ENCODE measurements at regions not wholly inside any gene's neighbourhood (a gene's known extent, or its start where the extent isn't known, plus 50 kb on each side); places are given as distances from the start of the nearest gene placed in this dataset.

- no peak overlapping the region for H3K4ac ChIP-seq (replicated peaks; ENCODE audit: insufficient read length, low read depth, low read length)
- no peak overlapping the region for H3K4me2 ChIP-seq (ENCODE audit: insufficient read depth in 1 of 2, low read depth in 2 of 2, low read length in 2 of 2)
- H3K9ac ChIP-seq (replicated peaks in 1 of 4; ENCODE audit: extremely low read depth in 1 of 4, low read depth in 3 of 4, low read length in 3 of 4) = no peak overlapping the region
- no peak for FAIRE-seq
- ChIA-PET CTCF (ENCODE audit: partially characterized antibody) (no interaction called here), POLR2A (ENCODE audit: partially characterized antibody) (no interaction called here)
- no peaks in the 10 kb centered on the region for H3K79me2 ChIP-seq (ENCODE audit: control insufficient read depth in 1 of 2, insufficient read depth in 2 of 2, low read length in 2 of 2)
- H4K5ac ChIP-seq (ENCODE audit: insufficient read length, low read depth, low read length) = no peak overlapping the region
- peak; percentile 40; the same call in 1 of the 2 replicates for TF ChIP-seq MAFK (IDR thresholded peaks at IDR 0.05; ENCODE audit: low read depth, low read length)
- no peak for TF ChIP-seq BACH1 (IDR thresholded peaks at IDR 0.05; ENCODE audit: low read length)
- TF ChIP-seq POLR2A (IDR thresholded peaks at IDR 0.05; ENCODE audit: control extremely low read depth in 1 of 2, low read depth in 2 of 2, low read length in 2 of 2) = no peak
- TF ChIP-seq RBBP5 (IDR thresholded peaks at IDR 0.05; ENCODE audit: borderline replicate concordance, low read depth, low read length) = no peak
- H2BK5ac ChIP-seq (ENCODE audit: low read depth, low read length) = no peak overlapping the region
- no peak overlapping the region for H2AFZ ChIP-seq (ENCODE audit: low read length)
- H3K27me3 ChIP-seq (replicated peaks in 1 of 4; ENCODE audit: control insufficient read depth in 3 of 4, extremely low read depth in 1 of 4, insufficient read depth in 3 of 4, low read length in 3 of 4) = no peaks in the 10 kb centered on the region
- H4K20me1 ChIP-seq (replicated peaks in 1 of 2; ENCODE audit: control insufficient read depth in 1 of 2, insufficient read depth in 2 of 2, low read length in 2 of 2) = no peaks in the 10 kb centered on the region
- H3K56ac ChIP-seq (replicated peaks; ENCODE audit: insufficient read length, low read depth, low read length) = no peak overlapping the region
- H3K27ac ChIP-seq (ENCODE audit: low read depth, low read length) = no peak overlapping the region
- H3K18ac ChIP-seq (ENCODE audit: extremely low read depth, low read length) = no peak overlapping the region
- no peak overlapping the region for H2AK5ac ChIP-seq (ENCODE audit: low read depth, low read length)
- WGBS, 2 experiments (ENCODE audit: extremely low coverage in 1 of 2, insufficient coverage in 1 of 2, insufficient read length in 1 of 2, insufficient replicate concordance in 2 of 2, low coverage in 1 of 2, low lambda C conversion rate in 2 of 2, missing lambda C conversion rate in 1 of 2) = 89% methylated on average over 2 of the region's 2 CpGs; no CpG with 5 or more reads in 1 of the 2 experiments
- no peak overlapping the region for H3K14ac ChIP-seq (ENCODE audit: insufficient read length)
- H3K9me3 ChIP-seq (ENCODE audit: insufficient read depth in 2 of 2, low read depth in 1 of 2, low read length in 1 of 2) = no peaks in the 10 kb centered on the region
- no peaks in the 10 kb centered on the region for H3K79me1 ChIP-seq (ENCODE audit: low read depth, low read length)
- H3K36me3 ChIP-seq (ENCODE audit: control insufficient read depth in 2 of 4, insufficient read depth in 4 of 4, low read length in 3 of 4) = no peaks in the 10 kb centered on the region
- H3K4me1 ChIP-seq (replicated peaks in 1 of 4; ENCODE audit: control insufficient read depth in 3 of 4, insufficient read depth in 4 of 4, low read length in 3 of 4) = no peaks in the 10 kb centered on the region
- H2BK12ac ChIP-seq (ENCODE audit: low read depth, low read length) = no peak overlapping the region
- no peaks in the 10 kb centered on the region for H3K23me2 ChIP-seq (ENCODE audit: low read depth, low read length)
- no peak overlapping the region for H2BK20ac ChIP-seq (ENCODE audit: low read length)
- no peak overlapping the region for H3K23ac ChIP-seq (ENCODE audit: insufficient read length)
- no peak overlapping the region for H2BK120ac ChIP-seq (replicated peaks; ENCODE audit: low read depth, low read length)
- H2BK15ac ChIP-seq (ENCODE audit: low read length) = no peak overlapping the region
- no peak overlapping the region for H4K8ac ChIP-seq (ENCODE audit: extremely low read depth, insufficient read depth, low read length)
- H3K4me3 ChIP-seq (ENCODE audit: extremely low read depth in 1 of 4, insufficient read depth in 2 of 4, low read depth in 3 of 4, low read length in 4 of 4) = no peak overlapping the region
- no peak for DNase-seq (ENCODE audit: low read depth in 1 of 2, low spot score in 2 of 2)
- no peak overlapping the region for H4K91ac ChIP-seq (replicated peaks; ENCODE audit: insufficient read length, low read length)
Measured at GRCh38 chrX:42855259-42855658, 77.3 kb upstream of the PPP1R2C start.
